ENCODE measurements at regions not wholly inside any gene's neighbourhood (a gene's known extent, or its start where the extent isn't known, plus 50 kb on each side); places are given as distances from the start of the nearest gene placed in this dataset.

- Histone ChIP-seq H3K79me2 (ENCODE audit: control insufficient read depth, insufficient read depth, low read length) (no peaks in the 10 kb centered on the region), H3K36me3 (ENCODE audit: control insufficient read depth, insufficient read depth, low read length) (no peaks in the 10 kb centered on the region), H4K20me1 (replicated peaks; ENCODE audit: control insufficient read depth, insufficient read depth, low read length) (no peaks in the 10 kb centered on the region), H3K4me3 (no peak overlapping the region), H3K4me2 (ENCODE audit: insufficient read depth, low read length) (no peak overlapping the region), H2AFZ (ENCODE audit: low read depth, low read length) (no peak overlapping the region), H3K27me3 (ENCODE audit: control insufficient read depth in 2 of 2, insufficient read depth in 2 of 2, low read length in 2 of 2) (no peaks in the 10 kb centered on the region), H3K9ac (ENCODE audit: insufficient read depth in 1 of 2, low read depth in 2 of 2, low read length in 2 of 2) (no peak overlapping the region), H3K27ac (ENCODE audit: extremely low read depth, low read depth, low read length) (no peak overlapping the region), H3K9me1 (ENCODE audit: control insufficient read depth, insufficient read depth, low read length) (no peaks in the 10 kb centered on the region), H3K9me3 (replicated peaks; ENCODE audit: control insufficient read depth, insufficient read depth, low read depth, low read length) (no peaks in the 10 kb centered on the region), H3K4me1 (replicated peaks in 1 of 2; ENCODE audit: control insufficient read depth in 2 of 2, insufficient read depth in 2 of 2, low read length in 2 of 2) (no peaks in the 10 kb centered on the region)
- ATAC-seq = no peak
- in situ Hi-C loops (cut with MboI) (no loop called here), intact Hi-C loops (cut with micrococcal nuclease) (no loop called here)
- FAIRE-seq = no peak
- no peak for DNase-seq (ENCODE audit: extremely low read depth in 1 of 4, low spot score in 3 of 4)
- TF ChIP-seq FUS (optimal IDR thresholded peaks at IDR 0.05; ENCODE audit: low read depth, low read length) (no peak), ETS1 (conservative IDR thresholded peaks at IDR 0.05; ENCODE audit: control insufficient read depth, low read depth, low read length) (no peak), HIVEP1 (CRISPR knock-in tag; IDR thresholded peaks at IDR 0.05) (no peak)
- BruUV-seq (replicated peaks) = no TSS peak
- WGBS (ENCODE audit: insufficient coverage, low coverage, missing lambda C conversion rate) = 27% methylated on average over 1 of the region's 1 CpG
- ChIA-PET POLR2A (interaction anchor here (0.7 kb wide), 1 partner anchor 10 kb away, joined by 3 read pairs; no protein-coding TSS in a partner anchor), CTCF (ENCODE audit: low intra/inter-chr PET ratio) (no interaction called here)
Observed at GRCh38 chr1:89472253-89472652, 52.4 kb upstream of the LRRC8B start.

GRCh38 chr1:89472886-89473417 lies 51.7 kb upstream of the LRRC8B start:
- intact Hi-C loops (cut with micrococcal nuclease) = no loop called here
- in situ Hi-C loops (cut with MboI) = no loop called here
- BruUV-seq (replicated peaks) = no TSS peak
- H3K4me2 ChIP-seq (ENCODE audit: insufficient read depth, low read length) = no peak overlapping the region
- no peak for ATAC-seq
- 20% methylated on average over 3 of the region's 3 CpGs for WGBS (ENCODE audit: insufficient coverage, low coverage, missing lambda C conversion rate)
- ChIA-PET POLR2A (no interaction called here), CTCF (ENCODE audit: low intra/inter-chr PET ratio) (no interaction called here)
- H3K9me1 ChIP-seq (ENCODE audit: control insufficient read depth, insufficient read depth, low read length) = no peaks in the 10 kb centered on the region
- H4K20me1 ChIP-seq (replicated peaks; ENCODE audit: control insufficient read depth, insufficient read depth, low read length) = no peaks in the 10 kb centered on the region
- H3K4me3 ChIP-seq = no peak overlapping the region
- no peaks in the 10 kb centered on the region for H3K9me3 ChIP-seq (replicated peaks; ENCODE audit: control insufficient read depth, insufficient read depth, low read depth, low read length)
- no peak overlapping the region for H3K27ac ChIP-seq (ENCODE audit: extremely low read depth, low read depth, low read length)
- no peak overlapping the region for H2AFZ ChIP-seq (ENCODE audit: low read depth, low read length)
- no peaks in the 10 kb centered on the region for H3K36me3 ChIP-seq (ENCODE audit: control insufficient read depth, insufficient read depth, low read length)
- no peak for DNase-seq (ENCODE audit: extremely low read depth in 1 of 4, low spot score in 3 of 4)
- no peak for FAIRE-seq
- no peaks in the 10 kb centered on the region for H3K27me3 ChIP-seq (ENCODE audit: control insufficient read depth in 2 of 2, insufficient read depth in 2 of 2, low read length in 2 of 2)
- H3K9ac ChIP-seq (ENCODE audit: insufficient read depth in 1 of 2, low read depth in 2 of 2, low read length in 2 of 2) = no peak overlapping the region
- no peaks in the 10 kb centered on the region for H3K4me1 ChIP-seq (replicated peaks in 1 of 2; ENCODE audit: control insufficient read depth in 2 of 2, insufficient read depth in 2 of 2, low read length in 2 of 2)
- H3K79me2 ChIP-seq (ENCODE audit: control insufficient read depth, insufficient read depth, low read length) = no peaks in the 10 kb centered on the region
- TF ChIP-seq ZNF175 (CRISPR knock-in tag; IDR thresholded peaks at IDR 0.05; ENCODE audit: low read depth) = no peak
- TF ChIP-seq PYGO2 (tag; IDR thresholded peaks at IDR 0.05) = no peak
- TF ChIP-seq MAFK (IDR thresholded peaks at IDR 0.05; ENCODE audit: low read length) = no peak
- TF ChIP-seq ZNF398 (CRISPR knock-in tag; IDR thresholded peaks at IDR 0.05) = no peak
- no peak for TF ChIP-seq NR2C1 (IDR thresholded peaks at IDR 0.05)
- no peak for TF ChIP-seq NR2C1 (tag; IDR thresholded peaks at IDR 0.05)
- no peak for TF ChIP-seq ZNF436 (CRISPR knock-in tag; IDR thresholded peaks at IDR 0.05)
- TF ChIP-seq EWSR1 (IDR thresholded peaks at IDR 0.05; ENCODE audit: borderline replicate concordance, low read depth, partially characterized antibody) = no peak
- TF ChIP-seq SP1 (CRISPR knock-in tag; IDR thresholded peaks at IDR 0.05) = no peak
- TF ChIP-seq E2F5 (CRISPR knock-in tag; IDR thresholded peaks at IDR 0.05) = no peak

All from K562 (cell line).